Pancreas (tissue), 10 donors: ENCODE measurements at regions not wholly inside any gene's neighbourhood (a gene's known extent, or its start where the extent isn't known, plus 50 kb on each side); places are given as distances from the start of the nearest gene placed in this dataset.
A peak's percentile ranks its signal among the peaks of the same experiment; 100 is the strongest.

Experiments used
- ATAC-seq, 4 donors: fragments of 200-7000 bp; cut with Tn5 transposase; one replicate each; pipeline versions ENCODE4 v1.8.0 to v1.9.1; 2020; ENCODE audit warnings: mild to moderate bottlenecking in 4 of 4, moderate library complexity in 4 of 4
- DNase-seq, 6 donors: peaks; one replicate each; pipeline ENCODE4 v3.0.0-alpha.2; 2020
- FAIRE-seq: peaks from 2 replicates; lab custom pipeline; 2012; peaks lifted over from hg19 to GRCh38; lab: Jason Lieb, UNC
- H3K27ac ChIP-seq, 4 donors: fragments of 200-600 bp; sonication (generic); 1 replicate in 3 of 4; 2 replicates in 1 of 4; pipeline versions ENCODE4 v1.5.0 to v1.8.0; 2020
- H3K27me3 ChIP-seq, 4 donors: fragments of 200-600 bp; one replicate each; pipeline ENCODE4 v1.8.0; 2021
- H3K36me3 ChIP-seq, 3 donors: fragments of 200-600 bp; sonication (generic) in 1 of 3; one replicate each; pipeline versions ENCODE4 v1.5.0 to v1.8.0; 2020 to 2021
- H3K4me1 ChIP-seq, 3 donors: fragments of 200-600 bp; one replicate each; pipeline ENCODE4 v1.8.0; 2021
- H3K4me3 ChIP-seq, 4 donors: fragments of 200-600 bp; sonication (generic) in 2 of 4; one replicate each; pipeline versions ENCODE4 v1.5.0 to v1.8.0; 2020 to 2021
- H3K9me3 ChIP-seq, 4 donors: fragments of 200-600 bp; one replicate each; pipeline ENCODE4 v1.8.0; 2021
- WGBS, 2 donors: extraction: QIAGEN DNeasy Blood & Tissue Kit; methylation state at CpG; one replicate each; pipeline ENCODE4 v1.1.7; 2013; 5-methylcytosine and 5-hydroxymethylcytosine counted together
- intact Hi-C, 3 donors: fragments of 100-400 bp; cut with DNase I; formaldehyde crosslinking; loops; one replicate each; pipeline versions ENCODE4 v1.11.1 to v1.14.2; 2022
- TF ChIP-seq, protein P1 (sequence below), 4 donors: fragments of 200-600 bp; sonication (generic) in 3 of 4; IDR thresholded peaks; one replicate each; pipeline versions ENCODE4 v1.5.0 to v1.8.0; 2021; ENCODE audit warnings: antibody characterized with exemption in 4 of 4
- donor health status: healthy with polysubstance abuse.
- donor health status: DM: no; HTN: no; CAD: no; lungs with moderate emphysema.
- donor health status: DM: no; HTN: no; CAD: no.
- donor health status: control.
- donor health status: control.
- donor health status: Bipolar disorder and iron deficiency.
- donor health status: DM: yes; HTN: yes; CAD: no.
- donor health status: DM: no; HTN: no; CAD: no.
- donor health status: DM: no; HTN: no; CAD: no.
- donor health status: DM: yes; HTN: yes; CAD: no.

- no peak for DNase-seq
- no peaks in the 10 kb centered on the region for H3K9me3 ChIP-seq
- no peaks in the 10 kb centered on the region for H3K27me3 ChIP-seq
- ATAC-seq = no peak
- H3K27ac ChIP-seq = no peak overlapping the region
- no peak for FAIRE-seq
- 79 to 80% methylated on average over 22 of the region's 22 CpGs for WGBS, 2 donors
- peaks cover under 1 to 20% (median 6%) of the 10 kb centered on the region in 3 donors for H3K4me1 ChIP-seq
- TF ChIP-seq, protein P1, sequence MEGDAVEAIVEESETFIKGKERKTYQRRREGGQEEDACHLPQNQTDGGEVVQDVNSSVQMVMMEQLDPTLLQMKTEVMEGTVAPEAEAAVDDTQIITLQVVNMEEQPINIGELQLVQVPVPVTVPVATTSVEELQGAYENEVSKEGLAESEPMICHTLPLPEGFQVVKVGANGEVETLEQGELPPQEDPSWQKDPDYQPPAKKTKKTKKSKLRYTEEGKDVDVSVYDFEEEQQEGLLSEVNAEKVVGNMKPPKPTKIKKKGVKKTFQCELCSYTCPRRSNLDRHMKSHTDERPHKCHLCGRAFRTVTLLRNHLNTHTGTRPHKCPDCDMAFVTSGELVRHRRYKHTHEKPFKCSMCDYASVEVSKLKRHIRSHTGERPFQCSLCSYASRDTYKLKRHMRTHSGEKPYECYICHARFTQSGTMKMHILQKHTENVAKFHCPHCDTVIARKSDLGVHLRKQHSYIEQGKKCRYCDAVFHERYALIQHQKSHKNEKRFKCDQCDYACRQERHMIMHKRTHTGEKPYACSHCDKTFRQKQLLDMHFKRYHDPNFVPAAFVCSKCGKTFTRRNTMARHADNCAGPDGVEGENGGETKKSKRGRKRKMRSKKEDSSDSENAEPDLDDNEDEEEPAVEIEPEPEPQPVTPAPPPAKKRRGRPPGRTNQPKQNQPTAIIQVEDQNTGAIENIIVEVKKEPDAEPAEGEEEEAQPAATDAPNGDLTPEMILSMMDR (IDR thresholded peaks at IDR 0.05) = no peak
- no peaks in the 10 kb centered on the region for H3K36me3 ChIP-seq
- H3K4me3 ChIP-seq = no peak overlapping the region
- intact Hi-C loops = loop anchor here in 1 of 3 donors (10.0 kb wide), 1 partner anchor 377 kb away; no protein-coding TSS in a partner anchor
Observed at GRCh38 chr4:26028133-26028792, 114.2 kb downstream of the SMIM20 start.

- no peaks in the 10 kb centered on the region for H3K9me3 ChIP-seq
- H3K27ac ChIP-seq = no peak overlapping the region
- WGBS, 2 donors = 11 to 18% methylated on average over 33 to 39 of the region's 39 CpGs
- no peak for FAIRE-seq
- ATAC-seq = peak; percentile 88 to 97 (median 93)
- no peaks in the 10 kb centered on the region for H3K27me3 ChIP-seq
- peaks cover 0 to 16% (median 6%) of the 10 kb centered on the region in 3 donors for H3K4me1 ChIP-seq
- intact Hi-C loops = loop anchor here in 1 of 3 donors (10.0 kb wide), 1 partner anchor 376 kb away; no protein-coding TSS in a partner anchor
- H3K36me3 ChIP-seq = no peaks in the 10 kb centered on the region
- TF ChIP-seq, protein P1 (IDR thresholded peaks at IDR 0.05) = peak; percentile 42 to 78 (median 64)
- H3K4me3 ChIP-seq = peak overlapping the region in 1 of 4 donors; percentile 25
- peak; percentile 54 to 92 (median 78) for DNase-seq
Observed at GRCh38 chr4:26028793-26029567, 115.0 kb downstream of the SMIM20 start.

DNA sequence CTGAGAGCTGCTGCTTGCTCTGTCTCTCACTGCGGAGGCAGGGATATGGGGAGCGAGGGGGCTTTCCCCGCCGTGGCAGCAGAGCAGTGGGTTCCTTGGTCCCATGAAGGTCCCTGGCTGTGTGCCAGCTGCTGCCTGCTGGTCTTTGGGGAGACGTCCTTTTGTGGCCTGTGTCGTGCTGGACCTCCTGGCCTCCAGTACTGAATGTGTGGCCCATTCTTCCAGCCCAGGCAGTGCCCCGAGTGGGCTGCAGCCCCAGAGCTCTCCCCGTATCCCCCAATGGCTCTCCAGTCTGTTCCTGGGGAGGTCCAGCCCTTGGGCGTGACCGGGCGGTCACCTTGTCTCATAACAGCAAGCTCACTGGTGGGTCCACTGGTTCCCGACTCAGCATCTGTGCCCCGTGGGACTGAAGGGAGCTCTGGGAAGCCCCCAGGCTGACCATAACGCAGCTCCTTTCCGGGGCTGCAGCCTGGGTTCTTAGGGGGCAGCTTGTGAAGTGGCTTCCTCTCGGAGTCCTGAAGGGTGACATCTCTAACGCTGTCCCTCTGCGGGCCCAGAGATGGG is 115.6 kb downstream of the SMIM20 start:
- intact Hi-C loops = loop anchor here in 1 of 3 donors (10.0 kb wide), 1 partner anchor 375 kb away; no protein-coding TSS in a partner anchor
- 85 to 88% methylated on average over 18 of the region's 18 CpGs for WGBS, 2 donors
- Histone ChIP-seq H3K4me3 (no peak overlapping the region), H3K27me3 (no peaks in the 10 kb centered on the region), H3K36me3 (no peaks in the 10 kb centered on the region), H3K4me1 (peaks cover 0 to 16% (median 6%) of the 10 kb centered on the region in 3 donors), H3K27ac (no peak overlapping the region), H3K9me3 (no peaks in the 10 kb centered on the region)
- DNase-seq = peak in 3 of 6 donors; percentile 42 to 67 (median 62)
- ATAC-seq = no peak
- TF ChIP-seq, protein P1 (IDR thresholded peaks at IDR 0.05) = no peak
- FAIRE-seq = no peak

DNA sequence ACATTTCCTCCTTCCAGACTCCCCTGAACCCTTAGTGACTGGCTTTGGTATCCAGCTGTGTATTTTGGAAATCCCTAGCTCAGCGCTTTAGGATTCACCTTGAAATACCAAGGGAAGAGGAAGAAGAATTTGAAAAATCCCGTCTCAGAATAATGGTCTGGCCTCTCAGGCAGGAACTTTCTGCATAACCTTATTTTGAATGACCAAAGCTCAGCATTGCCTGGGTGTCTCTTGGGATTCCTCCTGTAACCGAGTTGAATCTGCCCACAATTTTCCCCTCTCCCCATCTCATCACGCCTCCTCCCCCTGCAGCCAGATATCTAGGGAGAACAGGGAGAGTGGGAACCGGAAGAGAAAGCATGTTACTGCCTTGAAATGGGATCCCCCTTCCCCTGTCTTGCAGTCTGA is 116.2 kb downstream of the SMIM20 start:
- ATAC-seq = no peak
- no peak overlapping the region for H3K4me3 ChIP-seq

More for the DNA sequence above, 116.2 kb downstream of the SMIM20 start:
- Histone ChIP-seq H3K27ac (no peak overlapping the region), H3K27me3 (no peaks in the 10 kb centered on the region), H3K4me1 (peaks cover 0 to 16% (median 6%) of the 10 kb centered on the region in 3 donors), H3K36me3 (no peaks in the 10 kb centered on the region), H3K9me3 (no peaks in the 10 kb centered on the region)
- intact Hi-C loops = no loop called here
- TF ChIP-seq, protein P1 (IDR thresholded peaks at IDR 0.05) = no peak
- DNase-seq = no peak
- no peak for FAIRE-seq
- 76 to 78% methylated on average over 5 of the region's 5 CpGs for WGBS, 2 donors
